A549 (cell line): ENCODE measurements at regions not wholly inside any gene's neighbourhood (a gene's known extent, or its start where the extent isn't known, plus 50 kb on each side); places are given as distances from the start of the nearest gene placed in this dataset.

Source experiments
- ATAC-seq, 2 experiments: fragments of 200-7000 bp in 1 of 2; fragments of >200 bp in 1 of 2; cut with Nextera tagmentation in 1 of 2; cut with Tn5 transposase in 1 of 2; 3 replicates each; pipeline versions ENCODE4 v1.8.0 to v1.9.1; 2018 to 2020; ENCODE audit warnings: mild to moderate bottlenecking in 1 of 2, moderate library complexity in 1 of 2
- CTCF ChIA-PET: fragments of 300-600 bp; sonication (Branson Sonifier 250); formaldehyde crosslinking; extraction: SDS; loops from one replicate; lab custom pipeline; 2021; ENCODE audit warnings: antibody characterized with exemption, inconsistent platforms; lab: Yijun Ruan, JAX
- POLR2A ChIA-PET: fragments of 350-600 bp; formaldehyde crosslinking; extraction: SDS; loops from one replicate; lab custom pipeline; 2021; ENCODE audit warnings: antibody characterized with exemption, inconsistent platforms; lab: Yijun Ruan, JAX
- DNase-seq, 2 experiments: peaks; one replicate each; pipeline versions ENCODE4 v3.0.0 to v3.0.0-alpha.2; 2011 to 2016; ENCODE audit warnings: low read depth in 1 of 2, low spot score in 1 of 2
- FAIRE-seq: peaks from 2 replicates; lab custom pipeline; 2011; peaks lifted over from hg19 to GRCh38; lab: Jason Lieb, UNC
- H3K27ac ChIP-seq, 2 experiments: fragments of >200 bp; sonication (Bioruptor Twin); formaldehyde crosslinking; 3 replicates each; pipeline ENCODE4 v1.5.1; 2016 to 2017
- H3K4me1 ChIP-seq: fragments of >200 bp; sonication (Bioruptor Twin); formaldehyde crosslinking; 3 replicates; pipeline ENCODE4 v1.6.1; 2016
- H3K4me2 ChIP-seq: fragments of >200 bp; sonication (Bioruptor Twin); formaldehyde crosslinking; 3 replicates; pipeline ENCODE4 v1.6.1; 2016
- H3K4me3 ChIP-seq: fragments of >200 bp; sonication (Bioruptor Twin); formaldehyde crosslinking; 3 replicates; pipeline ENCODE4 v1.5.1; 2016
- H3K9me3 ChIP-seq: fragments of >200 bp; sonication (Bioruptor Twin); formaldehyde crosslinking; 3 replicates; pipeline ENCODE4 v1.6.1; 2016
- ATOH8 ChIP-seq: fragments of 250-450 bp; sonication (Bioruptor Pico); IDR thresholded peaks from 2 replicates; pipeline ENCODE4 v1.5.0; 2020; ENCODE audit warnings: low read depth, mild to moderate bottlenecking, moderate library complexity
- BHLHE40 ChIP-seq: IDR thresholded peaks from 2 replicates; pipeline ENCODE4 v1.6.1; 2012; ENCODE audit warnings: low read depth, low read length, inconsistent platforms
- CBX2 ChIP-seq: fragments of 200-600 bp; sonication (generic); IDR thresholded peaks from 2 replicates; pipeline ENCODE4 v1.6.1; 2016; ENCODE audit warnings: low read depth, mild to moderate bottlenecking, borderline replicate concordance
- CBX8 ChIP-seq: fragments of 200-600 bp; sonication (generic); IDR thresholded peaks from 2 replicates; pipeline ENCODE4 v1.6.1; 2016
- CEBPB ChIP-seq, 2 experiments: fragments of >200 bp in 1 of 2; sonication (Bioruptor Twin) in 1 of 2; formaldehyde crosslinking in 1 of 2; IDR thresholded peaks; 2 replicates each; pipeline ENCODE4 v1.6.1; 2012 to 2016
- CHD4 ChIP-seq: fragments of 200-600 bp; sonication (generic); IDR thresholded peaks from 2 replicates; pipeline ENCODE4 v1.6.1; 2016; ENCODE audit warnings: antibody characterized with exemption, mild to moderate bottlenecking, borderline replicate concordance
- E2F6 ChIP-seq: IDR thresholded peaks from 2 replicates; pipeline ENCODE4 v1.6.1; 2012; ENCODE audit warnings: low read depth, borderline replicate concordance
- EHMT2 ChIP-seq: fragments of 200-600 bp; sonication (generic); IDR thresholded peaks from 2 replicates; pipeline ENCODE4 v1.6.1; 2016; ENCODE audit warnings: antibody characterized with exemption, low read depth, mild to moderate bottlenecking, moderate library complexity
- EP300 ChIP-seq, 2 experiments: fragments of >200 bp; sonication (Bioruptor Twin); formaldehyde crosslinking; IDR thresholded peaks; 2 replicates in 1 of 2; 3 replicates in 1 of 2; pipeline ENCODE4 v1.6.1; 2016 to 2017
- FOSB ChIP-seq: fragments of 250-450 bp; sonication (Bioruptor Pico); IDR thresholded peaks from 2 replicates; pipeline ENCODE4 v1.5.0; 2020; ENCODE audit warnings: mild to moderate bottlenecking, moderate library complexity
- FOSL2 ChIP-seq, 2 experiments: fragments of 450-650 bp in 1 of 2; fragments of >200 bp in 1 of 2; sonication (Bioruptor Twin) in 1 of 2; formaldehyde crosslinking; IDR thresholded peaks; 2 replicates each; pipeline versions ENCODE4 v1.5.0 to v1.6.1; 2016 to 2020; ENCODE audit warnings: mild to moderate bottlenecking in 1 of 2, moderate library complexity in 1 of 2
- HES2 ChIP-seq: fragments of >200 bp; sonication (Bioruptor Twin); formaldehyde crosslinking; IDR thresholded peaks from 2 replicates; pipeline ENCODE4 v1.6.1; 2016
- HMGXB4 ChIP-seq: fragments of 250-450 bp; sonication (Bioruptor Pico); IDR thresholded peaks from 2 replicates; pipeline ENCODE4 v1.5.0; 2021; ENCODE audit warnings: mild to moderate bottlenecking, moderate library complexity, borderline replicate concordance
- HOXB13 ChIP-seq: fragments of 250-450 bp; sonication (Bioruptor Pico); IDR thresholded peaks from 2 replicates; pipeline ENCODE4 v1.5.0; 2020; ENCODE audit warnings: low read depth, mild to moderate bottlenecking, moderate library complexity
- HOXB5 ChIP-seq: fragments of 250-450 bp; sonication (Bioruptor Pico); IDR thresholded peaks from 2 replicates; pipeline ENCODE4 v1.5.0; 2020; ENCODE audit warnings: mild to moderate bottlenecking, moderate library complexity
- JUN ChIP-seq, 2 experiments: fragments of >200 bp; sonication (Bioruptor Twin); formaldehyde crosslinking; IDR thresholded peaks; 2 replicates in 1 of 2; 3 replicates in 1 of 2; pipeline ENCODE4 v1.6.1; 2016 to 2017
- JUNB ChIP-seq: fragments of >200 bp; sonication (Bioruptor Twin); formaldehyde crosslinking; IDR thresholded peaks from 2 replicates; pipeline ENCODE4 v1.6.1; 2016
- KDM1A ChIP-seq: fragments of 200-600 bp; sonication (generic); IDR thresholded peaks from 2 replicates; pipeline ENCODE4 v1.6.1; 2016; ENCODE audit warnings: low read depth, mild to moderate bottlenecking
- MAFK ChIP-seq: fragments of 450-650 bp; IDR thresholded peaks from 2 replicates; pipeline ENCODE4 v1.6.1; 2014; ENCODE audit not compliant: partially characterized antibody
- NPAS2 ChIP-seq: fragments of 250-450 bp; sonication (Bioruptor Pico); IDR thresholded peaks from 2 replicates; pipeline ENCODE4 v1.8.0; 2022; ENCODE audit warnings: mild to moderate bottlenecking, moderate library complexity, borderline replicate concordance
- NR3C1 ChIP-seq: fragments of >200 bp; sonication (Bioruptor Twin); formaldehyde crosslinking; IDR thresholded peaks from 3 replicates; pipeline ENCODE4 v1.6.1; 2017
- RAD21 ChIP-seq, 2 experiments: fragments of >200 bp in 1 of 2; sonication (Bioruptor Twin) in 1 of 2; formaldehyde crosslinking in 1 of 2; IDR thresholded peaks in 1 of 2; conservative IDR thresholded peaks in 1 of 2; 2 replicates in 1 of 2; 3 replicates in 1 of 2; pipeline ENCODE4 v1.6.1; 2012 to 2018; ENCODE audit warnings: inconsistent platforms in 1 of 2
- RFX5 ChIP-seq: fragments of 450-650 bp; IDR thresholded peaks from 2 replicates; pipeline ENCODE4 v1.7.1; 2014; ENCODE audit warnings: antibody characterized with exemption, mild to moderate bottlenecking, moderate library complexity
- RNF2 ChIP-seq: fragments of 200-600 bp; sonication (generic); IDR thresholded peaks from 2 replicates; pipeline ENCODE4 v1.6.1; 2016; ENCODE audit warnings: low read depth, mild to moderate bottlenecking, antibody characterized with exemption, moderate library complexity, borderline replicate concordance
- SMC3 ChIP-seq: fragments of >200 bp; sonication (Bioruptor Twin); formaldehyde crosslinking; IDR thresholded peaks from 3 replicates; pipeline ENCODE4 v1.6.1; 2018; ENCODE audit warnings: inconsistent platforms
- SREBF2 ChIP-seq: fragments of 450-650 bp; IDR thresholded peaks from 2 replicates; pipeline ENCODE4 v1.6.1; 2014; ENCODE audit warnings: mild to moderate bottlenecking, moderate library complexity
- TP53 ChIP-seq: fragments of 250-450 bp; sonication (Bioruptor Pico); IDR thresholded peaks from 2 replicates; pipeline ENCODE4 v1.5.0; 2021; ENCODE audit warnings: mild to moderate bottlenecking, moderate library complexity
- ZC3H11A ChIP-seq: fragments of 450-650 bp; IDR thresholded peaks from 2 replicates; pipeline ENCODE4 v1.6.1; 2014; ENCODE audit warnings: antibody characterized with exemption, mild to moderate bottlenecking
- ZNF302 ChIP-seq: fragments of 250-450 bp; sonication (Bioruptor Pico); IDR thresholded peaks from 2 replicates; pipeline ENCODE4 v1.9.0; 2021; ENCODE audit warnings: inconsistent platforms, mild to moderate bottlenecking, moderate library complexity
- ZSCAN20 ChIP-seq: fragments of 250-450 bp; sonication (Bioruptor Pico); IDR thresholded peaks from 2 replicates; pipeline ENCODE4 v1.8.0; 2022; ENCODE audit warnings: mild to moderate bottlenecking, moderate library complexity
- WGBS: methylation state at CpG from one replicate; pipeline ENCODE4 v1.1.6; 2017; ENCODE audit errors: missing lambda C conversion rate; 5-methylcytosine and 5-hydroxymethylcytosine counted together

GRCh38 chr10:61567729-61568128 lies 95.0 kb upstream of the CABCOCO1 start:
- TF ChIP-seq HMGXB4 (CRISPR knock-in tag) (no peak), CBX8 (no peak), BHLHE40 (no peak), NPAS2 (CRISPR knock-in tag) (no peak), HOXB5 (CRISPR knock-in tag) (no peak)
- no peak overlapping the region for H3K27ac ChIP-seq
- H3K4me1 ChIP-seq: no peaks in the 10 kb centered on the region
- DNase-seq: no peak
- ATAC-seq: no peak
- no peak overlapping the region for H3K4me2 ChIP-seq
- ChIA-PET CTCF (no interaction called here), POLR2A (no interaction called here)
- peaks cover 11% of the 10 kb centered on the region for H3K9me3 ChIP-seq
- FAIRE-seq: no peak
- no peak overlapping the region for H3K4me3 ChIP-seq
- WGBS: 58% methylated on average over 2 of the region's 2 CpGs

GRCh38 chr10:61565819-61566560 lies 96.7 kb upstream of the CABCOCO1 start:
- H3K4me3 ChIP-seq: no peak overlapping the region
- H3K4me1 ChIP-seq: no peaks in the 10 kb centered on the region
- DNase-seq: no peak
- POLR2A ChIA-PET: no interaction called here
- no peak overlapping the region for H3K4me2 ChIP-seq
- H3K9me3 ChIP-seq: peaks cover 11% of the 10 kb centered on the region
- TF ChIP-seq ZC3H11A (no peak), FOSB (no peak), TP53 (CRISPR knock-in tag) (no peak), HOXB13 (CRISPR knock-in tag) (no peak), HES2 (no peak), CEBPB (IDR thresholded peaks at IDR 0.05) (no peak), EHMT2 (no peak)
- TF ChIP-seq, all 56 proteins: peak for 0
- ATAC-seq: no peak
- H3K27ac ChIP-seq: no peak overlapping the region
- CTCF ChIA-PET: no interaction called here
- no peak for FAIRE-seq
- 13% methylated on average over 4 of the region's 4 CpGs for WGBS

- no peaks in the 10 kb centered on the region for H3K4me1 ChIP-seq
- TF ChIP-seq BHLHE40 (no peak), ZNF302 (CRISPR knock-in tag) (no peak), CEBPB (IDR thresholded peaks at IDR 0.05) (no peak), RNF2 (no peak), MAFK (peak; percentile 65), JUN (IDR thresholded peaks at IDR 0.05) (no peak), SREBF2 (no peak)
- ChIA-PET POLR2A (no interaction called here), CTCF (no interaction called here)
- FAIRE-seq: no peak
- no peak overlapping the region for H3K4me3 ChIP-seq
- no peak overlapping the region for H3K4me2 ChIP-seq
- no peak for ATAC-seq
- H3K9me3 ChIP-seq: no peaks in the 10 kb centered on the region; the same call in 2 of the 3 replicates
- DNase-seq: no peak
- 54% methylated on average over 1 of the region's 1 CpG for WGBS
- H3K27ac ChIP-seq: no peak overlapping the region
Measured at GRCh38 chr10:61564444-61564843, 98.3 kb upstream of the CABCOCO1 start.

GRCh38 chr10:61559615-61560014 lies 103.1 kb upstream of the CABCOCO1 start:
- Histone ChIP-seq H3K27ac (no peak overlapping the region), H3K4me1 (no peaks in the 10 kb centered on the region), H3K9me3 (no peaks in the 10 kb centered on the region), H3K4me2 (no peak overlapping the region), H3K4me3 (no peak overlapping the region)
- ATAC-seq (no peak), DNase-seq (no peak), FAIRE-seq (no peak)
- CTCF ChIA-PET: no interaction called here
- POLR2A ChIA-PET: no interaction called here
- TF ChIP-seq CBX2 (no peak), NR3C1 (no peak), RAD21 (conservative IDR thresholded peaks at IDR 0.05 in 1 of 2, IDR thresholded peaks at IDR 0.05 in 1 of 2) (no peak), RFX5 (no peak), CHD4 (no peak), JUN (IDR thresholded peaks at IDR 0.05) (no peak), E2F6 (no peak), EP300 (IDR thresholded peaks at IDR 0.05) (no peak), FOSL2 (IDR thresholded peaks at IDR 0.05) (no peak), FOSL2 (CRISPR knock-in tag; IDR thresholded peaks at IDR 0.05) (no peak), ZSCAN20 (CRISPR knock-in tag) (no peak), JUNB (no peak), ATOH8 (CRISPR knock-in tag) (no peak), KDM1A (no peak), SREBF2 (no peak), SMC3 (no peak)
